HG02885 (cell line): ENCODE measurements at regions not wholly inside any gene's neighbourhood (a gene's known extent, or its start where the extent isn't known, plus 50 kb on each side); places are given as distances from the start of the nearest gene placed in this dataset.
"Not testable (repeated sequence)": the region's sequence is repeated elsewhere in the genome, so short reads cannot be mapped to it uniquely, and the experiment has no call there.

ENCODE experiments used
- ATAC-seq: cut with Tn5 transposase; IDR thresholded peaks from one replicate; pipeline ENCODE4 v1.9.1; 2021; ENCODE audit warnings: mild to moderate bottlenecking; ENCODE audit not compliant: unreplicated experiment, poor library complexity

GRCh38 chr2:36302911-36303310 lies 52.7 kb upstream of the CRIM1 start:
- ATAC-seq, result no peak

- no peak for ATAC-seq
These were observed 53.7 kb upstream of the CRIM1 start for GRCh38 chr2:36301843-36302242.

- peak; percentile 60 for ATAC-seq
These were observed 54.9 kb upstream of the CRIM1 start for GRCh38 chr2:36300697-36301096.

- no peak for ATAC-seq
These were observed 58.8 kb upstream of the CRIM1 start for GRCh38 chr2:36296798-36297197.

- ATAC-seq, result no peak
These were observed 61.3 kb upstream of the CRIM1 start for GRCh38 chr2:36294316-36294721.

- no peak for ATAC-seq
These were observed 65.2 kb upstream of the CRIM1 start for GRCh38 chr2:36290306-36290856.

GRCh38 chr2:36289731-36290130 lies 65.8 kb upstream of the CRIM1 start:
- no peak for ATAC-seq

- peak; percentile 55 for ATAC-seq
These were observed 68.0 kb upstream of the CRIM1 start for GRCh38 chr2:36287363-36288275.

- ATAC-seq, result not testable (repeated sequence)
These were observed 76.1 kb upstream of the CRIM1 start for GRCh38 chr2:36279506-36279905.

- ATAC-seq, result no peak
These were observed 77.6 kb upstream of the CRIM1 start for GRCh38 chr2:36277881-36278523.

- ATAC-seq, result peak; percentile 49
These were observed 78.3 kb upstream of the CRIM1 start for GRCh38 chr2:36277146-36277808.

- ATAC-seq, result no peak
These were observed 84.3 kb upstream of the CRIM1 start for GRCh38 chr2:36271266-36271665.

- no peak for ATAC-seq
These were observed 84.8 kb upstream of the CRIM1 start for GRCh38 chr2:36270758-36271157.

- ATAC-seq, result no peak
These were observed 88.4 kb upstream of the CRIM1 start for GRCh38 chr2:36267194-36267593.

- no peak for ATAC-seq
These were observed 88.9 kb upstream of the CRIM1 start for GRCh38 chr2:36266536-36267121.

- ATAC-seq, result no peak
These were observed 93.0 kb upstream of the CRIM1 start for GRCh38 chr2:36262581-36262980.

- ATAC-seq, result no peak
These were observed 99.7 kb upstream of the CRIM1 start for GRCh38 chr2:36255863-36256262.

GRCh38 chr2:36253086-36253485 lies 102.5 kb upstream of the CRIM1 start:
- no peak for ATAC-seq

GRCh38 chr2:36246320-36246990 lies 109.1 kb upstream of the CRIM1 start:
- peak; percentile 91 for ATAC-seq

GRCh38 chr2:36245651-36246050 lies 109.9 kb upstream of the CRIM1 start:
- ATAC-seq, result no peak
